ENCODE measurements at regions not wholly inside any gene's neighbourhood (a gene's known extent, or its start where the extent isn't known, plus 50 kb on each side); places are given as distances from the start of the nearest gene placed in this dataset.

DNA sequence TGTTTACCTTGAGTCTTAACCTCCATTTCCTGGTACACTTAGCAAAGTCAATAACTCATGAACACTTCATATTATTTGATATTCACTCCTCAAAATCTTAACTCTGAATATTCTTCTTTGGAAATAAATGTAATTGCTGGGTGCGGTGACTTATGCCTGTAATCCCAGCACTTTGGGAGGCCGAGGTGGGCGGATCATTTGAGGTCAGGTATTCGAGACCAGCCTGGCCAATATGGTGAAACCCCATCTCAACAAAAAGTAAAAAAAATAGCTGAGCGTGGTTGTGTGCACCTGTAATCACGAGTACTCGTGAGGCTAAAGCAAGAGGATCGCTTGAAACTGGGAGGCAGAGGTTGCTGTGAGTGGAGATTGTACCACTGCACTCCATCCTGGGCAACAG, 201.3 kb upstream of the DSEL start:
- DNase-seq: no peak

DNA sequence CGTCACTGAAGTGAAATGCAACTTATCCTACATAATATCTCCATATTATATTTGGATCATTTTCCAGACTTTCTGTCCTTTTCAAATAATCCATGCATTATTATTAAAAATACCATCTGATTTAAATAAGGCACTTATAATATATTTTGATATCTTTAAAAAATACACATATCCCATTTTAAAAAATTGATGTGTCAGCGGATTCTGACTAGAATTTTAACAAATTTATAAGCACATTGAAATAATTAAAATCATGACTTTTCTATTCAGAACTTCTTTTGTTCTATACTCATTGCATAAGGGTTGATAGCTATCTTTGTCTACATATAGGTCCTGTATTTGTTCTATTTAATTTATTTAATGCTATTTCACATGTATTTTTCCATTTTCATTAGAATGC, 199.0 kb upstream of the DSEL start:
- DNase-seq: no peak

DNA sequence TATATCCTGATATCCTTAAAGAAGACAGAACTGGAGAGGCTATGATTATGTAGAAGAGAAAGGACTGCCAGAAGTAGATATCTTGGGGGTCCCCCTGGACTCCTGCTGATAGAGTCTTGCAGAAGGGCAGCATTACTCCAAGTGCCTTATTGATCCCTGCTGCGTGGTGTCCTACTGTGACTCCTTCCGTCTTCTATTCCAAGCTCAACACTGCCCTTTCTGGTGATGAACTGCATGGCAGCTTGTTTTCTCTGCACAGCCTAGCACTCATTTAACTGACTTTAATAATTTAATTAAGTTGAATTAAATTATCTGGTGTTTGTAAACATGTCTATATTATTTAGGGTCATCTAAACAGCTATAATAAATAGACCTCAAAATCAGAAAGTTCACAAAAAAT, 194.1 kb upstream of the DSEL start:
- no peak for DNase-seq

DNA sequence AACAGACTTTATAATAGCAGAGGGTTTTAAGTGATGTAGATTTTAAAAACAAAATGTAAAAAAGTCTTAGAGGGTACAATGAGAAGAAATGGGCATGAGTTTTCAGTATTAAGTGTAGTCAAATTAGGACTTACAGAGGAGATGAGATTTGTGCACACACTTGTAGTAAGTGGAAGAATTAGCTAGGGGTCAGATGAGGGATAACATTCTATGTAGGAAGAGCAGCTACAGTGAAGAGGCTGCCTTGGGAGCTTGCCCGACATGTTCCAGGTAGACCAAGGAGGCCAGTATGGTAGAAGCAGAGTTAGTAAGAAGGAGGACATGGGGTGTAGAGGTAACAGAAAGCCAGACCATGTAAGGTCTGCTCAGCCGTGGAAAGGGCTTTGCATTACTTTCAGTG, 189.2 kb upstream of the DSEL start:
- no peak for DNase-seq

DNA sequence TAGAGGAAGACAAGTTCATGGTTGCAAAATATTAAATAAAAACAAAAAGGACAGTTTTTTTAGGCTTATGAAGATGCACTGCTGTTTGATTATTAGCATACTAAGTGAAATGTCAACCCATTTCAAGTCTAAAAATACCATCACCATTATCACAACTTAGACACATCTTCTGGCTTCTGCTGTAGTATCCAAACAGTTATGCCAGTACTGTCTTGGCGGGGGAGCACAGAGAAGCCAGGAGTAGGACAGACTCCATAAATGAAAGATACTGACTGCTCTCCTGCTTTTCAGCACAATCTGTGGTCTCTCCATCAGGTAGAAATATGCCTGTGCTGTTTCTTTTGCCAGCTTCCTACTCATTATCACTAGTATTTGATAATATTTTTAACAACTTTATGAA, 179.2 kb upstream of the DSEL start:
- DNase-seq: no peak

DNA sequence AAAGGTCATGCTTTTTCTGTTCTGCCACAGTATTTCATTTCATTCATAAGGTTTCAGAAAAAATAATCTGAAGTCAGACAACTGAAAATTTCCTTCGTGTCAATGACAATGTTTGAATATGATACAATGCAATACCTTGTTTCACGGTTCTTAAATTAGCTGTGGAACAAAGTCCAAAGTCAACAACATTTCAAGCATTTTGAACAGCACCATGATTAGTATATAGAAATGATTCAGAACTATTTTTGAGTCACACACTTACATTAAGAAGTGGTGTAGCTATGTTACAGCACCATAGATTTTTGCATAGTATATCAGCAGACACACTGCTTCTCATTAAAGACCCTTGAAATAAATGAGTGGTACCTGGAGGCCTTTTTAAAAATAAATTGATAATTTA, 178.3 kb upstream of the DSEL start:
- DNase-seq: no peak

DNA sequence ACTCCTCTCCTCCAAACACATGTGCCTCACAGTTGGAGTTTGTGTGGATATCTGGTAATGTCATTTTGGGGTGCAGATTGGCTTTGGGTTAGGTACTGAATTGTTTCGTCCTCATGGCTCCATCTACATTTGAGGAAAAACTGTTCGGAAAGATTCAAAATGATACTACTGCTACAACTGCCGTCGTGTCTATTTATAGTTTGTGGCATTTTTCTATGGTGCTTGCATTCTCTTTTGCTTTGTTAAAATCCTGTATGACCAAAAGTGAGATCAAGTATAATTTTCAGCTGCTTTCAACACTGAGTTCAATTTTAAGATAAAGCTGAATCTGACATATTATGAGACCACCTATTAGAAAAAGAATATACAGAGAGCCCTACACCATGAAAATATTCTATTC, 176.3 kb upstream of the DSEL start:
- DNase-seq: no peak

DNA sequence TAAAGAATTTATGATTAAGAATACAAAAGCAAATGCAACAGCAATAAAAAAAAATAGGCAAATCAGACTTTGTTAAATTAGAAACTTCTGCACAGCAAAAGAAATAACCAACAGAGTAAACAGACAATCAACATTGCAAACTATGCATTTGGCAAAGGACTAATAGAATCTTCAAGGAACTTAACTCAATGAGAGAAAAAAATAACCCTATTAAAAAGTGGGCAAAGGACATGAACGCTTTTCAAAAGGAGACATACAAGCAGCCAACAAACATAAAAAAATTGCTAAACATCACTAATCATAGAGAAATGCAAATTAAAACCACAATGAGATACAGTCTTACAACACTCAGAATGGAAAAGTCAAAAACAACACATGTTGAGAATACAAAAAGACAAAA, 166.0 kb upstream of the DSEL start:
- DNase-seq: no peak

DNA sequence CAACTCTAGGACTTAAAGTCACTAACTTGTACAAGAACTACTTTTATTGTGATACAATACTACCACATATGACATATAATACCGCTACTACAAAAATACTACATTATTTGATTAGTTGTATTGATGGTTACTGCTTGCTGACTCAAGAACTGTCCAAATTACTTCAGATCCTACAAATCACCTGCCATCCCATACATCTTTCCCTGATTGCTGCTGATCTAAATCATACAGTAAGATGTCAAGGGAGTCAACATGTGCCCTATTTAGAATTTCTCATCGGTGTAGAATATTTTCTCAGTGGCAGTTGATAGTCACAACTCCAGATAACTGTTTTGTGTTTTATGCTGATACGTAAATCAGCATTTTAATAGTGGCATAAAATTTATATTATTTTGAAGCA, 161.0 kb upstream of the DSEL start:
- DNase-seq: no peak

DNA sequence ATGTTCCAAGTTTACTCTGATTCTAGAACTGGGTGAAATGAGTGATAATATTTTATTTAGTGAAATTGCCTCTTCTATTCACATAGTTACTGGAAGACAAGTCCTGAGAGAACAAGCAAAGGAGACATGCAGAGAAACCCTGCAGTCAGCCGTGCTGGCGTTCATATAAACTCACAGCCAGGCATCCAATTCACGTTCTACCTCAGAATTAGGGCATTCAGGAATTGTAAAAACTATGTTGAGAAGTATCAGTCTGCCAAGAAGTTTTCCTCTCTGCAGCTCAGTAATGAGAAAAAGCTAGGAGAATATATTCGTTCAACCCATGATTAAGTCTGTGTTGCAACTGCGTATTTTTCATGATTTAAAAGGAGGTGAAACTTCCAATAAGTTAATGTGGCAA, 156.2 kb upstream of the DSEL start:
- DNase-seq: no peak

DNA sequence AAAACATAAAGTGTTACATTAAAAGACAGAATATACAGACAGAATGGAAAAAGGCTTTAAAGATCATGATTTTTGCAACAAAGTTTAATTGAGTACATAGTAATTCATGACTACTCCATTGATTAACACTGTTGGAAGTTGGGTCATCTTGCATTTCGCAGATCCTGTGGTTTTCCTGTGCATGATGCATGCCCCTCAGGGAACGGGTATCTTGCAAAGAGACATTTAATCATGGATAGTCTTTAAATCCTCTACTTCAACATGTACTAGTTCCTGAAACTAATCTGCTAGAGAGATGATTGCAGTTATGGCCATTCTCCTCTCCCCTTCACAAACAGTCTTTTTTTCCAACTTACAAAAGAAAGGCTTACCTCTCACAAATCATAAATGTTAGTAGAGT, 155.6 kb upstream of the DSEL start:
- DNase-seq: no peak

DNA sequence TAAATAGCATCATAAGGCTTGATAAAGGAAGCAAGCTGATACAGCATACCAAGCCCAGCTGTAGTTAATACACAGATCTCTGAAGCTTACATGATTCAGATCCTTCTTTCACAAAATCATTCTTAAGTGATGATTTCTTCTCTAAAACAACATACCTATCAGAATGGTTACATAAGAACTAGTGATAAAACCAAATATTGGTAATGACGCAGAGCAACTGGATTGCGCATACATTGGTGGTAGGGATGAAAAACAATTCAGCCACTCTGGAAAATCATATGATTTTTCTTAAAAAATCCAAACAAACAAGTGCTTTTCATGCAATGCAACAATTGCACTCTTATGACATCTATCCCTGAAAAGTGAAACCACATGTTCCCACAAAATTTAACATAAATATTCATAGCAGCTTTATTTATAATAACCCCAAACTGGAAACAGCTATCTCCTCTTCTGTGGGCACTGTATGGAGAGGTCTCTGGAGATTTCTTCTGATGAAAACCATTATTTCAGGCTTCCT, 153.6 kb upstream of the DSEL start:
- no peak for DNase-seq

DNA sequence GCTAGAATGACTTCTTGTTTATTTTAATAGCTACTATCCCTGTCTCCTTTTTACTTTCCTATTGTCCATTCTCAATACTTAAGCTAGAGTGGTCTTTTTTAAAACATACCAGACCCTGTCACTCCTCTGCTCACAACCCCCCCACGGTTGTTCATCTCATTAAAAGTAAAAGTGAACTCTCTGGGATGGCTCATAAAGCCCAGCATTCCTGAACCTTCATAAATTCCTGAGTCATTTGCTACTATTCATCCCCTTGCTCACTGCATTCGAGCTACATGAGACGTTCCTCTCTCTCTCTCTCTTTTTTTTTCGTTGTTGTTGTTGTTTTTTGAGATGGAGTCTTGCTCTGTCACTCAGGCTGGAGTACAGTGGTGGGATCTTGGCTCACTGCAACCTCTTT, 148.7 kb upstream of the DSEL start:
- no peak for DNase-seq

DNA sequence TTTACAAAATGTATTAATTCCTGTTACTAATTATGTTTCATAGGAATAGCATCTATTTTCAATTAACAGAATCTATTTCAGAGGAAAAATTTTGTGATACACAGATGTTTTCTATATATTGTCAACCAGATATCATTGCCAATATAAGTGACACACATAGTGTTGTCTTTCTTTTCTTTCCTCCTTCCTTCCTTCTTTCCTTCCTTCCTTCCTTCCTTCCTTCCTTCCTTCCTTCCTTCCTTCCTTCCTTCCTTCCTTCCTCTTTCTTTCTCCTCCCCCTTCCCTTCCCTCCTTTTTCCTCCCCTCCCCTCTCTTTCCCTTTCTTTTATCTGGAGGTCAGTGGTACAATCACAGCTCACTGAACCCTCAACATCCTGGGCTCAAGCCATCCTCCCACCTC, 146.5 kb upstream of the DSEL start:
- DNase-seq: no peak

DNA sequence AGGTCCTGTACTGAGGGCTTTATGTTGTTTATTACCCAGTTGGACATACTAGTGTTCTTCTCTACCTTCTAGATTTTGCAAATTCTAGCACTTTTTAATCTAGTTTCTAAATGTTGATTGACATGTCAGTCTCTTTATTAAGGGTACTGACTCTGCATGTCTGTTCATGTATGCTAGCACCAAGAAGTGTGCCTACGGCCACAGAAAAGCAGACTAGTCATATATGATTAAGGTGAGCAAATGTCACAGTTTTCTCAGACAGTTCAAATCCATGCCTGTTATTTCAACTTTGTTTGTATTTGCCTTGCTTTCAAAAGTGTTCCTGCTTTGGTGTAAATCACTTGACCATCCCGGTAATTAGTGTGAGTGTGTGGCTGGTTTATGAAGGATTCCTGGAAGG, 145.0 kb upstream of the DSEL start:
- no peak for DNase-seq

DNA sequence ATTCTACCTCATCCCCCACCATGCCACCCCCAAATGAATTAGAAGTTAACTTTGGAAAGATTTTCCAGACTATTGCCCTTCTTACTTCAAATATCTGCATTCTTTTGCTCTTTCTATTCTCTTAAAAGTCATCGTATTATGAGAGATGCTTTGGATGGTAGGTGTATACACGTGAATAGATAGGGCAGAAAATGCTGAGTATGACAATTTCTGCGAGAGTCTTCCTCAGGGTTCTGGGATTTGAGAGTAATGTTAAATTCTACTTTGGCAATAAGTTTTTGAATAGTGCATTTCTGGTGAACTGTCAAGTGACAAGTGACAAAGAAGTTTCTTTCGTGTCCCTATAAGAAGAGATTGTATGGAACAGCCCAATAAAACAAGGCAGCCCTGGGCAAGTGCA, 137.6 kb upstream of the DSEL start:
- DNase-seq: no peak

DNA sequence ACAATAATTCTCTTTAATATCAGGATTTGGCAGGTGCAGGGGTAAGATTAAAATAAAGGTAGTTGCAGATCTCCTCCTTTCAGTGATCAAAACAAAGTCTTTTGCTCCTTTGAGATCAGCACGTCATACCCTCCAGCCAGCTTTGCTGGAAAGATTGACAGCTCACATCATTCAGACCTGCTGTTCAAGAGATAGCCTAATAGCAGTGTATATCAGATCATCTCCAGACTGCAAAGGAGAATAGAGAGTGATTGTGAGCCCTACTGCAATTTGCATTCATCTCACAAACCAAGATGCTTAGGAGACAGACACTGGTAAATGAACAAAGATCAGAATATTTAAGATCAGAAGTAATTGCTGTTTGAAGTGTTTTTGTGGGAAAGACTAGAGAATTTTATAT, 135.8 kb upstream of the DSEL start:
- DNase-seq: no peak

DNA sequence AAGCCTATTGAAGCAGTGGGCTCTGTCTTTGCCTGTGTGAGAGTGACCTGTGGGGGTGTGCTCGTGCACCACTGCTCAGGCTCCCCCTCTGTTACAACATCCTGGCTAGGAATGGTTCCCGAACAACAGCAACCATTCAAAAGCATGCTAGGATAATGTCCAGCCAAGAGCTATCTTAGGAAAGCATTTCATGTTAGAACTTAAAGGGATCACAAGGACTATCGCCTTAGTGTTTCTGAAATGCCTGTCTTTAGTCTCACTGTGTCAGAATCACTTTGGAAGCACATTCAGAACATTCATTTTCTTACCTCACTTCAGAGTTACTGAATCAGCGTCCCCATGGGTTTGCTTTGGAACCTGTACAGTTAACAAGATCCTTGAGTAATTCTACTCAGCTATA, 134.9 kb upstream of the DSEL start:
- no peak for DNase-seq

DNA sequence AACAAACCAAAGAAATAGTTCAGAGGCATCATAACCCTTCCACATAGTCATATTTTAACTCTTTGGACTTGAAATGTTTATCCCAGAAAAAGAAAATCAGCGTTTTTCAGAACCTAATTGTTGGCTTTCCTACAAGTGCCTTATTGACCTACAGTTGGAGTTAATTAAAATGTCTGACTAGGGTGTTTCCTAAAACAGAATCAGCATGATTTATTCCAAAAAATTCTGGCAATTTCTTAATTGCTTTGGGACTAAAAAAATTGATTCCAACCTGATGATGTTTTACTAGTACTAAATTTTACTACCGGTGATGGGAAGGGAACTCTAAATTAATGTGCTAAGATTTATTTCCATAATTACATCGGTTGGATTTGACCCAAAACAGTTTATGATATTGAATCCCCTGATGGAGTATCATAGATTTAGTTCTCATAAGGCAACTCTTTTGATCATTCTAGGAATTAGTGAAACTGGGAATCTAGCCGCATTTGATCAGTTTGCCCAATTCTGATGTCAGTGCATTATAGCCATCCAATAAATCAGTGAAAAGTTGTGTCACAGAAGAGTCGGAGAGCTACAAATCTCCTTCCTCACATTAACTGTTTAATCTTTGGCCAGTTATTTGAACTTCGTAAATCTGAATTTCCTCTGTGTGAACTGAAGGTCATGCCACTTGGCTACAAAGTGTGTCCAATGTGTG, 134.3 kb upstream of the DSEL start:
- DNase-seq: no peak

DNA sequence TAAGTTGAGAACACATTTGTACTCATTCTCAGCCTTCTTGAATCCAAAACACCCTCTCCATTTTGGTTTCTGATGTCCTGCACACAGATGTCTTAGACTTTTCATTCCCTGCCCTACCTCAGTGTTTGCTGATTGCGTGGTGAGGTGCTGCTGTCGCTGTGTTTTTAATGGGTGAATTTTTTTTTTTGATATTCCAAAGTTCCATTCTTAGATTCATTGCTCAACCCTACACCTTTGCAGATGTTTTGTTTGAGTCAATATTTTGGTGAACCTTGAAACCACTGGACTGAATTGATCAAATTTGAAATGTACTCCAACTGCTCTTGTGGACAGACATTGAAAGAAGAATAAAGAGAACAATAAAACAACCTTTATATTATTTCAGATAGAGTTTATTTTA, 130.4 kb upstream of the DSEL start:
- DNase-seq: no peak

DNA sequence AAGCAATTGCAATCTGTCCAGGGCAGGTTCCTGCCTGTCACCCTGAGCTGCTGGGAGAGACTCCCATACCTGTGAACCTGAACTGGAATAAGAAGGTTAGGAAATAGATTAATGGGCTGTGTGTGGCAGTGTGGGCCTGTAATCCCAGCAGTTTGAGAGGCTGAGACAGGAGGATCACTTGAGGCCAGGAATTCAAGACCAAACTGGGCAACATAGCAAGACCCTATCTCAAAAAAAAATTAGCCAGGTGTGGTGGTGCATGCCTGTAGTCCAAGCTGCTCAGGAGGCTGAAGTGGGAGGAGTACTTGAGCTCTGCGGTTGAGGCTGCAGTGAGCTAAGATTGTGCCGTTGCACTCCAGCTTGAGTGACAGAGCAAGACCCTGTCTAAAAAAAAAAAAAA, 127.7 kb upstream of the DSEL start:
- DNase-seq: no peak

DNA sequence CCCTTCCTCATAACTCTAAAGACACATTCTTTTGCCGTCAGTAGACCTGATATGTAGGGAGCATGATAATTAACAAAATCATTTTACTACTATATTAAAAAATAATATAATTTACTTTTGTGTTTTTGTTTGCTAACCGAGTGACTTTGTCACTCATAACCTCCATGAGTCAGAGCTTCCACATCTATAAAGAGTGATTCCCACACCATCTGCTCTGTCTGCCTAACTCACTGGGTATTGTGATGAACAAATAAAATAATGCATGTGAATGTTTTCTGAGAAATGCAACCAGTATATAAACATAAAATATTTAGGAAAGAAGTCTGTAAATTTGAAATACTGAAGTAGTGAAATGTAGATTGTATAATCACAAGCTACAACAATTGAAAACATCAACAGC, 123.4 kb upstream of the DSEL start:
- no peak for DNase-seq

DNA sequence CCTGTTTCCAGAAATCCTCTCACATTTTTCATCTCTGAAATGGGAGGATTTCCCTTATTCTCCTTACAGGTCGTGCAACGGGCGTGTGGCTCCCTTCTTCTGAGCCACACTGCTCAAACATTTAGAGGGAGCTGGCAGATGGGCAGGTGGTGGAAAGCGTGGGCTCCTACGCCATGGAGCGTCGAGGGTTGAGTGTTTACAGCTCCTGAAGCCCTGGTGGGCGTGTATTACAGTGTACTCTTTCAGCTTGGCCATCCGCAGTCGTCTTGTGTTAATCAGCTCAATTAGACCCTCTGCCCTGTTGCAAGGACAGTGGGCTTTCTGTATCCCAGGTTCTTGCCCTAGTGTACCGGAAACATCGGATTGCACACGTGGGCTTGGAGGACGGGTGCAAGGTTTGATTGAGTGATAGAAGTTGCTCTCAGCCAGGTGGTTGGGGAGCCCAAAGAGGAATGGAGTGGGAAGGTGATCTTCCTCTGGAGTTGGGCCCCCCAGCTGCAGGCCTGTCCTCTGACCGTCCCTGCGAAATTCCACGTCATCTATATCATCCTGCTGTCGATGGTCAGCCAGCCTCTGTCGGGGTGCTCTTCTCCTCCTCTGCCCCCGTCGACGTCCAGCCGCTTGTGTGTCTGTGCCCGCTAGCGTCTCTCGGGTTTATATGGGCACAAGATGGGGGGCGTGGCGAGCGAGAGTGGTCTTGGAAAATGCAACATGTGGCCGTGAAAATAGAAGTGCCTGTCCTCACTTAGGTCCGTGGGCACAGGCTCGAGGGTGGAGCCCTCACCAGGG, 120.3 kb upstream of the DSEL start:
- DNase-seq: no peak

DNA sequence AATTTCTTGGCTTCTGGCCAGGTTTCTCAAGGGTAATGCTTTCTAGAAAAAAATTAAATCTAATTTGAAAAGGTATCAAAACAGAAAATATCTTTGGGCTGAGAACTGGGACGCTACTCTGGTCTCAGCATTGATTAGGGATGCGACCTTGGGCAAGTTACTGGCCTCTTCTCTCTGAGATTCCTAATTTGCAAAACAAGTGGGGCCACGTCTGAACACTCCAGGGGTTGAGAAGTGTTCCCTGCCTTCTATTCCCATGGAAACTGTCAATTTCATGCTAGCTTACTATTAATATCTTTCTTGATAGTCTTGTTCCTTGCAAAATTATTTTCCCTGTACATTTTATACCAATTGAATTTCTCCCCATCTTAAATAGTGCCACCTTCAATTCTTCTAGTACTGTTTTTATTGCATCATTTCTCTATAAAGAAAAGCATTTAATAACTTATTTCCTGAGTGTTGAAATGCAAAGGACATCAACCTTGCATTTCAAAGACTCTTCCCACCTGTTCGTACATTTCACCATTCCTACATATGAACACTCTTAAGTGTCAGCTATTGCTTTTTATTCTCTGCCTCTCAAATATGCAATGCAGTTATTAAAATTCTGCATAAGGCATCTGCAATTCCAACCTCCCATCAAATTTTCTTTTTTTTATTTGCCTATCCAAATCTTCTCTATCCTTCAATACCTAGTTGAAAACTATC, 118.3 kb upstream of the DSEL start:
- DNase-seq: no peak

Data from CD4-positive, alpha-beta T cell treated with Interleukin-17A for 4 hours (primary cell).